Common myeloid progenitor, CD34-positive (primary cell): ENCODE measurements at regions not wholly inside any gene's neighbourhood (a gene's known extent, or its start where the extent isn't known, plus 50 kb on each side); places are given as distances from the start of the nearest gene placed in this dataset.
A peak's percentile ranks its signal among the peaks of the same experiment; 100 is the strongest.

Experiments used
- CTCF ChIA-PET: fragments of 350-600 bp; sonication (Branson Sonifier 250); formaldehyde crosslinking; loops from one replicate; lab custom pipeline; 2021; ENCODE audit warnings: antibody characterized with exemption; lab: Charles Lee
- POLR2A ChIA-PET: fragments of 350-600 bp; sonication (Branson Sonifier 250); formaldehyde crosslinking; loops from one replicate; lab custom pipeline; 2021; ENCODE audit warnings: antibody characterized with exemption; lab: Charles Lee
- DNase-seq, 3 donors: peaks; one replicate each; pipeline versions ENCODE4 v3.0.0 to v3.0.0-alpha.2; 2013
- H3K27ac ChIP-seq, 2 experiments: 1 replicate in 1 of 2; 2 replicates in 1 of 2; pipeline ENCODE4 v1.7.0; 2013; ENCODE audit warnings: inconsistent platforms in 2 of 2, low read length in 2 of 2, mild to moderate bottlenecking in 2 of 2, low read depth in 1 of 2, moderate library complexity in 1 of 2; ENCODE audit not compliant: severe bottlenecking in 2 of 2, insufficient read depth in 1 of 2, poor library complexity in 1 of 2
- H3K27me3 ChIP-seq, 5 experiments: replicated peaks in 2 of 5; 1 replicate in 3 of 5; 2 replicates in 2 of 5; pipeline versions ENCODE4 v1.6.1 to v1.7.0; 2013; ENCODE audit warnings: low read length in 4 of 5, mild to moderate bottlenecking in 2 of 5, moderate library complexity in 2 of 5, inconsistent platforms in 1 of 5; ENCODE audit not compliant: insufficient read depth in 5 of 5, control insufficient read depth in 4 of 5
- H3K36me3 ChIP-seq, 4 experiments: 1 replicate in 2 of 4; 2 replicates in 2 of 4; pipeline versions ENCODE4 v1.6.1 to v1.7.0; 2013; ENCODE audit warnings: low read length in 3 of 4, control low read depth in 1 of 4, mild to moderate bottlenecking in 1 of 4; ENCODE audit not compliant: control insufficient read depth in 4 of 4, insufficient read depth in 4 of 4
- H3K4me1 ChIP-seq, 4 experiments: 1 replicate in 3 of 4; 2 replicates in 1 of 4; pipeline versions ENCODE4 v1.6.1 to v1.7.1; 2013; ENCODE audit warnings: low read length in 3 of 4, mild to moderate bottlenecking in 3 of 4, control low read depth in 1 of 4, inconsistent platforms in 1 of 4, moderate library complexity in 1 of 4; ENCODE audit not compliant: control insufficient read depth in 4 of 4, insufficient read depth in 4 of 4; ENCODE audit errors: control extremely low read depth in 1 of 4
- H3K4me3 ChIP-seq, 7 experiments: 1 replicate in 4 of 7; 2 replicates in 3 of 7; pipeline versions ENCODE4 v1.5.1 to v1.7.0; 2013; ENCODE audit warnings: mild to moderate bottlenecking in 7 of 7, low read length in 6 of 7, moderate library complexity in 6 of 7, inconsistent platforms in 2 of 7, low read depth in 2 of 7, control low read depth in 1 of 7; ENCODE audit not compliant: insufficient read depth in 4 of 7, control insufficient read depth in 1 of 7; ENCODE audit errors: extremely low read depth in 1 of 7
- H3K9me3 ChIP-seq, 5 experiments: 1 replicate in 4 of 5; 2 replicates in 1 of 5; pipeline versions ENCODE4 v1.6.1 to v1.7.1; 2013; ENCODE audit warnings: low read length in 4 of 5, mild to moderate bottlenecking in 2 of 5, inconsistent platforms in 1 of 5, low read depth in 1 of 5, moderate library complexity in 1 of 5; ENCODE audit not compliant: control insufficient read depth in 4 of 5, insufficient read depth in 2 of 5; ENCODE audit errors: control extremely low read depth in 1 of 5
- WGBS: methylation state at CpG from one replicate; pipeline ENCODE4 v1.1.5; 2013; ENCODE audit not compliant: insufficient coverage; 5-methylcytosine and 5-hydroxymethylcytosine counted together

DNA sequence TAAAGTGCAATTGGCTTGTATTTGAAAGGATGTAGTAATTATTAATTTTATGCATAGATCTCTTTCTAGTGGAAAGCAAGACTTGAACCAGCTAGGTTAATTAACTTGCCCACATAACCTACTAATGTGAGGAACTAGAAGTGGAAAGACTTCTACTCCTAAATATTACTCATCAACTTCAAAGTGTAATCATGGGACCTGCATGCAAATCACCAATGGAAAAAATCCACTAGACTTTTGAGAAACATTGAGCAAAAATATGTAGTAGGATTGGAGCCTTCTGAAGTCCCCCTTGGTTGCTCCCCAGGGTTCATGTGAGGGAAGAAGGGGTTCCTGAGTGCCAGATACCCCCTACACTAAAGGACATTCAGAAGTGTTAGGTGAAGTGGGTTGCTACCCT is 240.2 kb downstream of the PTEN start:
- Histone ChIP-seq H3K4me3 (peak overlapping the region in 1 of 7 experiments; percentile 39), H3K36me3 (no peaks in the 10 kb centered on the region), H3K4me1 (peaks cover 18 to 30% (median 27%) of the 10 kb centered on the region in 4 experiments), H3K27ac (no peak overlapping the region), H3K27me3 (no peaks in the 10 kb centered on the region), H3K9me3 (no peaks in the 10 kb centered on the region)
- ChIA-PET CTCF (no interaction called here), POLR2A (no interaction called here)
- DNase-seq = no peak

DNA sequence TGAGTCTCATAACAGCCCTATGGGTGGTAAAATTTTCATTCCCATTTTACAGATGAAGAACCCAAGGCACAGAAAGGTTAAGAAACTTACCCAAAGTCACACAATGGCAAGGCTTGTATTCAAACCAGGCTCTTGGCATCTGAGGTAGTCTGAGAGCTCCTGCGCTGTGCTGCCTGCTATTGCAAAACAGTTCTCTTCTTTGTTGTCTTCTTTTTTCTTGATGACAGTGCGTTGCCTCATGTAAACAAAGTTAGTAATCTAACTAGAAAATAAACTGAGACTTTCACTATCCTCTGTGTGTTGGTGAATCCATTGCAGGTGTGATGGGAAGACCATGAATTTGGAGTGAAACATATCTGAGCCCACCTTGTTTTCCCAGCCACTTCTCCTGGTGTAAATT is 240.8 kb downstream of the PTEN start:
- H3K4me3 ChIP-seq = peak overlapping the region in 1 of 7 experiments; percentile 39

DNA sequence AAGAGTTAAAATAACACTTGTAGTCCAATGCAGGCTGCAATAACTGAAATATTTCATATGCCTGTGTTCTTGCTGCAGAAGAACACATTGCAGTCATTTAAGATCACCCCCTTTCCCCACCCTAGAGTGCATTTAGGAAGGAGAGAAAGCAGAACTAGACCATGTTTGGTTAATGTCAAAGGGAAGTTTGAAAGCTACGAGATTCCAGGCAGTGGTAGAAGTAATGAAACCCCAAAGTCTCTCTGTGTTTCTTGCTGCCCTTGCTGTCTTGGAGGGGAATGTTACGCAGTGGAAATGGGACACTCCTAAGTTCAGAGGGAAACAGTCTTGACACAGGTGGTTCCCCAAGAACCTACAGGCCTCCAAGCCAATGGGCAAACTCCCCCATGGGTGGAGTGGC is 242.9 kb downstream of the PTEN start:
- peak in 2 of 3 donors; percentile 78 to 84 for DNase-seq
- CTCF ChIA-PET = interaction anchor here (1.3 kb wide), 1 partner anchor 27 kb away, joined by 3 read pairs; no protein-coding TSS in a partner anchor
- 0% methylated on average over 1 of the region's 2 CpGs for WGBS
- POLR2A ChIA-PET = no interaction called here
- H3K4me1 ChIP-seq = peaks cover 18 to 32% (median 28%) of the 10 kb centered on the region in 4 experiments
- no peaks in the 10 kb centered on the region for H3K36me3 ChIP-seq
- H3K4me3 ChIP-seq = peak overlapping the region in 1 of 7 experiments; percentile 25
- H3K9me3 ChIP-seq = no peaks in the 10 kb centered on the region
- peak overlapping the region; percentile 6 to 12 for H3K27ac ChIP-seq
- no peaks in the 10 kb centered on the region for H3K27me3 ChIP-seq

More for the DNA sequence above, 240.8 kb downstream of the PTEN start:
- DNase-seq = no peak
- H3K27me3 ChIP-seq = no peaks in the 10 kb centered on the region
- H3K4me1 ChIP-seq = peaks cover 18 to 33% (median 29%) of the 10 kb centered on the region in 4 experiments
- H3K27ac ChIP-seq = no peak overlapping the region
- ChIA-PET POLR2A (no interaction called here), CTCF (no interaction called here)
- no peaks in the 10 kb centered on the region for H3K9me3 ChIP-seq
- H3K36me3 ChIP-seq = no peaks in the 10 kb centered on the region
- 100% methylated on average over 1 of the region's 2 CpGs for WGBS

DNA sequence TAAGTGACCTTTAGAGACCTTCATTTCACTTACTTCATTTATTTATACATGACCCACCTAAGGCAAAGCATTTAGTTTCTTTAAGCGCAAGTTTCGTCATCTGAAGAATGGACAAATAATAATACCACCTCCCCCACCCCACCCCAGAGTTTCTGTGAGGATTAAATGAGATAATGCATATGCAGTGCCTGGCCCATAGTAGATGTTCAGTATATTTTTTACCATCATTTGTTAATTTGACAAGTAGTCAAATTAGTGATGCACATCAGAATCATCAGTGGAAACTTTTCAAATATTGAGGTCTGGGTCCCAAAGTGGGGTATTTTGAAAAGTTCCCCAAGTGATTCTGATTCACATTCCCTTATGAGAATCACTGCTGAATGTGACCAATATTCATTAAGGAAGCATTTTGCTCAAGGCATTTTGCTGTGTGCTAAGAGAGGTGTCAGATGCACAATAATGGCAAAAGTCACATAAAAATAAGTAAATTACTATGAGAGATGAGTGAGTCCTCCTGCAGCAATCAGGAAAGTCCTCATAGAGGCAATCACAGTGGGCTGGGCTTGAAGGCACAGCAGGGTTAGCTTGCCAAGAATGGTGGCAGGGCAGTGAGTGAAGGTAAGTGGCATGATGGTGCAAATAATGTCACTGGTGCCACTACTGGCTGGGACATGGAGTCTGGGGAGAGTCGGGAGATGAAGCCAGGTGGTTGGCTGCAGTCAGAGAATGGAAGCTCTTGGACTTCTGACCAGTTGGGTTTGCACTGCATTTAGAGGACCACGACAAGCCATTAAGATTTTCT is 244.1 kb downstream of the PTEN start:
- no peak for DNase-seq
- no peaks in the 10 kb centered on the region for H3K27me3 ChIP-seq
- no peaks in the 10 kb centered on the region for H3K36me3 ChIP-seq
- WGBS = 92% methylated on average over 2 of the region's 4 CpGs
- H3K4me1 ChIP-seq = peaks cover 18 to 32% (median 28%) of the 10 kb centered on the region in 4 experiments
- ChIA-PET CTCF (interaction anchor here (0.7 to 1.0 kb wide), 3 partner anchors 17 to 246 kb away, joined by 3 read pairs; no protein-coding TSS in a partner anchor), POLR2A (interaction anchor here (0.6 kb wide), 1 partner anchor 16 kb away, joined by 3 read pairs; no protein-coding TSS in a partner anchor)
- no peaks in the 10 kb centered on the region for H3K9me3 ChIP-seq
- H3K27ac ChIP-seq = peak overlapping the region in 1 of 2 experiments; percentile 25
- H3K4me3 ChIP-seq = peak overlapping the region in 1 of 7 experiments; percentile 15

DNA sequence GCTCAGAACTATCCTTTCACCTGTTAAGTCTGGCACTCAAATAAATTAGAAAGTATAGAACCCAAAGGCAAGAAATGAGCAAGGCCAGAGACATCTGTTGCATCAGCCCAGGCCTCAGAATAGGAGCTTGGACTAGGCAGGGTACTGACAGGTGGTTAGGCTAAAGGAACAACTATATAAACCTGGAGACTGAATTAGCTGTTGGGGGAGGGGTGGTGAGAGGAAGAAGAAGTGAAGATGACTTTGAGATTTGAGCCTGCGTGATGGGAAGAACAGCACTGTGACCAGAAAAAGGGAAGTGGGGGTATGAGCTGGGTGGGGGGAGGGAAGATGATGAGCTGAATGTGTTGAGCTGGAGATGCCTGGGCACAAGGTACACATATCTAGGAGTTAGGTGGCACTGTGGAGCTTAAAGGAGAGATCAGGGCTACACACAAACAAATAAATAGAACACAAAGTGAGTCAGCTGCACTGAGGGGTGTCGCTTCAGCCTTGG is 244.7 kb downstream of the PTEN start:
- Histone ChIP-seq H3K27me3 (no peaks in the 10 kb centered on the region), H3K4me1 (peaks cover 21 to 37% (median 31%) of the 10 kb centered on the region in 4 experiments), H3K9me3 (no peaks in the 10 kb centered on the region), H3K27ac (peak overlapping the region in 1 of 2 experiments; percentile 25), H3K36me3 (no peaks in the 10 kb centered on the region), H3K4me3 (no peak overlapping the region)
- peak; percentile 76 to 90 (median 89) for DNase-seq
- 0% methylated on average over 1 of the region's 2 CpGs for WGBS
- POLR2A ChIA-PET = interaction anchor here (0.6 kb wide), 1 partner anchor 17 kb away, joined by 3 read pairs; no protein-coding TSS in a partner anchor
- CTCF ChIA-PET = interaction anchor here (0.7 to 1.0 kb wide), 3 partner anchors 16 to 247 kb away, joined by 3 read pairs; no protein-coding TSS in a partner anchor

DNA sequence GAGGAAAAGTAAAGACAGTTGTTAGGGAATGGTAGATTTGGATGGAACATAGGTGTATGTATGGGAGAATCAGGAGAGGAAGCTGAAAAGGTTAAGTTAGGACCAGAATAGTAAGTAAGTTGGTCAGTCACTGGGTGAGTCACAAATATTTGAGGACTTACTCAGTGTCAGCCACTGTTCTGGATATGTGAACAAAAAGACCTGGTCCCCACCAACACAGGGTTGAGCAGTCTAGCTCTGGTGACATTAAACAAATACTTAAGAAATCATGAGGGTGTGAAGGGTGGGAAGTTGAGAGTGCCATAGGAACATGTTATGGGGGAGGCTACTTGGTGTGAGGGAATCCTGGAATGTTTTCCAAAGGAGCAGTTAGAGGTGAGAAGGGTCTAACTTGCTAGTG is 246.9 kb downstream of the PTEN start:
- CTCF ChIA-PET = interaction anchor here (0.7 to 1.4 kb wide), 2 partner anchors 10 to 11 kb away, joined by 3 read pairs; no protein-coding TSS in a partner anchor
- Histone ChIP-seq H3K9me3 (no peaks in the 10 kb centered on the region), H3K27me3 (no peaks in the 10 kb centered on the region), H3K27ac (no peak overlapping the region), H3K4me3 (no peak overlapping the region), H3K36me3 (no peaks in the 10 kb centered on the region), H3K4me1 (peaks cover 25 to 58% (median 40%) of the 10 kb centered on the region in 4 experiments)
- DNase-seq = no peak
- POLR2A ChIA-PET = interaction anchor here (0.6 kb wide), 1 partner anchor 22 kb away, joined by 3 read pairs; no protein-coding TSS in a partner anchor

DNA sequence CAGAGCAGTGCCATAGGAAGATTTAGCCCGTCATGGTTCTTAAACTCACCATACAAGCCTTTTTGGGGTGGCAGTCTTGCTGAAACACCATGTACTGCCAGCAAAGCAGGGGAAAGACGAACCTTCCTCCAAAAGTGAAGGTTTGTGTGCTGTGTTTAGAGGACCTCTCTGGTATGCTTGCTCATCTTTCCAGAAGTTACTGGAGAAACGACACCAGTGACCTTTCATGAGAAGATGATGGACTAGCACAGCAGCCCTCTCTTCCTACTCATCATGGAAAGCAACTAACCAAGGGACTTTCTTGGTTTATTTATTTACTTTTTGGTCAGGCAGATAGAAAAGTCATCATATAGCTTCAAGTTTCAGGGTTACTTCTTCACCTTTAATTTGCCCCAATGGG is 247.4 kb downstream of the PTEN start:
- ChIA-PET POLR2A (interaction anchor here (0.6 kb wide), 2 partner anchors 23 to 444 kb away, joined by 3 read pairs; no protein-coding TSS in a partner anchor), CTCF (no interaction called here)
- 92% methylated on average over 2 of the region's 3 CpGs for WGBS
- Histone ChIP-seq H3K4me3 (no peak overlapping the region), H3K27ac (no peak overlapping the region), H3K4me1 (peaks cover 24 to 60% (median 40%) of the 10 kb centered on the region in 4 experiments), H3K27me3 (no peaks in the 10 kb centered on the region), H3K9me3 (no peaks in the 10 kb centered on the region), H3K36me3 (no peaks in the 10 kb centered on the region)
- no peak for DNase-seq
